A673 (cell line): ENCODE measurements at regions not wholly inside any gene's neighbourhood (a gene's known extent, or its start where the extent isn't known, plus 50 kb on each side); places are given as distances from the start of the nearest gene placed in this dataset.

Experiments
- EZH2 ChIP-seq: fragments of 200-600 bp; sonication (generic); IDR thresholded peaks from 2 replicates; pipeline ENCODE4 v1.6.1; 2017; ENCODE audit warnings: borderline replicate concordance, low read depth, mild to moderate bottlenecking, mixed read lengths, antibody characterized with exemption, low read length; ENCODE audit not compliant: poor library complexity, severe bottlenecking
- TF ChIP-seq, protein P1 (sequence below): fragments of 300-800, 200-600 bp; sonication (generic); conservative IDR thresholded peaks from 2 replicates; pipeline ENCODE4 v1.5.1; 2017; ENCODE audit warnings: low read depth, mild to moderate bottlenecking, antibody characterized with exemption, low read length, moderate library complexity, mixed read lengths

- TF ChIP-seq EZH2 = no peak
- TF ChIP-seq, protein P1, sequence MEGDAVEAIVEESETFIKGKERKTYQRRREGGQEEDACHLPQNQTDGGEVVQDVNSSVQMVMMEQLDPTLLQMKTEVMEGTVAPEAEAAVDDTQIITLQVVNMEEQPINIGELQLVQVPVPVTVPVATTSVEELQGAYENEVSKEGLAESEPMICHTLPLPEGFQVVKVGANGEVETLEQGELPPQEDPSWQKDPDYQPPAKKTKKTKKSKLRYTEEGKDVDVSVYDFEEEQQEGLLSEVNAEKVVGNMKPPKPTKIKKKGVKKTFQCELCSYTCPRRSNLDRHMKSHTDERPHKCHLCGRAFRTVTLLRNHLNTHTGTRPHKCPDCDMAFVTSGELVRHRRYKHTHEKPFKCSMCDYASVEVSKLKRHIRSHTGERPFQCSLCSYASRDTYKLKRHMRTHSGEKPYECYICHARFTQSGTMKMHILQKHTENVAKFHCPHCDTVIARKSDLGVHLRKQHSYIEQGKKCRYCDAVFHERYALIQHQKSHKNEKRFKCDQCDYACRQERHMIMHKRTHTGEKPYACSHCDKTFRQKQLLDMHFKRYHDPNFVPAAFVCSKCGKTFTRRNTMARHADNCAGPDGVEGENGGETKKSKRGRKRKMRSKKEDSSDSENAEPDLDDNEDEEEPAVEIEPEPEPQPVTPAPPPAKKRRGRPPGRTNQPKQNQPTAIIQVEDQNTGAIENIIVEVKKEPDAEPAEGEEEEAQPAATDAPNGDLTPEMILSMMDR = no peak
Measured at GRCh38 chr5:117680426-117680825, 1105.8 kb upstream of the SEMA6A start.
